Neural cell (in vitro differentiated cells): ENCODE measurements at regions not wholly inside any gene's neighbourhood (a gene's known extent, or its start where the extent isn't known, plus 50 kb on each side); places are given as distances from the start of the nearest gene placed in this dataset.
"Not testable (repeated sequence)": the region's sequence is repeated elsewhere in the genome, so short reads cannot be mapped to it uniquely, and the experiment has no call there.

ENCODE experiments used
- EP300 ChIP-seq: fragments of 450-650 bp; conservative IDR thresholded peaks from 2 replicates; pipeline ENCODE4 v1.6.1; 2014; ENCODE audit warnings: antibody characterized with exemption, mild to moderate bottlenecking, moderate library complexity; ENCODE audit not compliant: poor library complexity, severe bottlenecking
- EZH2 ChIP-seq: fragments of 200-600, 300-800 bp; shearing (Covaris generic), sonication (generic); IDR thresholded peaks from 2 replicates; pipeline ENCODE4 v1.6.1; 2014; ENCODE audit warnings: antibody characterized with exemption, low read length, borderline replicate concordance, mild to moderate bottlenecking; ENCODE audit not compliant: insufficient read depth, poor library complexity, severe bottlenecking
- MXI1 ChIP-seq: fragments of 450-650 bp; conservative IDR thresholded peaks from 2 replicates; pipeline ENCODE4 v1.6.1; 2014; ENCODE audit warnings: antibody characterized with exemption, mild to moderate bottlenecking; ENCODE audit not compliant: poor library complexity, severe bottlenecking
- POLR2AphosphoS5 ChIP-seq: IDR thresholded peaks from 2 replicates; pipeline ENCODE4 v1.6.1; 2012
- RAD21 ChIP-seq: fragments of 450-650 bp; conservative IDR thresholded peaks from 2 replicates; pipeline ENCODE4 v1.6.1; 2014; ENCODE audit warnings: antibody characterized with exemption, mild to moderate bottlenecking, moderate library complexity
- TF ChIP-seq, protein P1 (sequence below): fragments of 450-650 bp; IDR thresholded peaks from 2 replicates; pipeline ENCODE4 v1.5.1; 2014; ENCODE audit warnings: antibody characterized with exemption, mild to moderate bottlenecking, moderate library complexity; ENCODE audit not compliant: poor library complexity, severe bottlenecking

DNA sequence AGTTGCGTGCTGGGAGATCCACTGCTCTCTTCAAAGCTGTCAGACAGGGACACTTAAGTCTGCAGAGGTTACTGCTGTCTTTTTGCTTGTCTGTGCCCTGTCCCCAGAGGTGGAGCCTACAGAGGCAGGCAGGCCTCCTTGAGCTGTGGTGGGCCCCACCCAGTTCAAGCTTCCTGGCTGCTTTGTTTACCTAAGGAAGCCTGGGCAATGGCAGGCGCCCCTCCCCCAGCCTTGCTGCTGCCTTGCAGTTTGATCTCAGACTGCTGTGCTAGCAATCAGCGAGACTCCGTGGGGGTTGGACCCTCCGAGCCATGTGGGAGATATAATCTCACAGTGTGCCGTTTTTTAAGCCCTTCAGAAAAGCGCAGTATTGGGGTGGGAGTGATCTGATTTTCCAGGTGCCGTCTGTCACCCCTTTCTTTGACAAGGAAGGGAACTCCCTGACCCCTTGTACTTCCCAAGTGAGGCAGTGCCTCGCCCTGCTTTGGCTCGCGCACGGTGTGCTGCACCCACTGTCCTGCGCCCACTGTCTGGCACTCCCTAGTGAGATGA, 340.6 kb downstream of the PAX1 start:
- not testable (repeated sequence) for TF ChIP-seq EZH2, MXI1, POLR2AphosphoS5, RAD21, EP300
- TF ChIP-seq, protein P1, sequence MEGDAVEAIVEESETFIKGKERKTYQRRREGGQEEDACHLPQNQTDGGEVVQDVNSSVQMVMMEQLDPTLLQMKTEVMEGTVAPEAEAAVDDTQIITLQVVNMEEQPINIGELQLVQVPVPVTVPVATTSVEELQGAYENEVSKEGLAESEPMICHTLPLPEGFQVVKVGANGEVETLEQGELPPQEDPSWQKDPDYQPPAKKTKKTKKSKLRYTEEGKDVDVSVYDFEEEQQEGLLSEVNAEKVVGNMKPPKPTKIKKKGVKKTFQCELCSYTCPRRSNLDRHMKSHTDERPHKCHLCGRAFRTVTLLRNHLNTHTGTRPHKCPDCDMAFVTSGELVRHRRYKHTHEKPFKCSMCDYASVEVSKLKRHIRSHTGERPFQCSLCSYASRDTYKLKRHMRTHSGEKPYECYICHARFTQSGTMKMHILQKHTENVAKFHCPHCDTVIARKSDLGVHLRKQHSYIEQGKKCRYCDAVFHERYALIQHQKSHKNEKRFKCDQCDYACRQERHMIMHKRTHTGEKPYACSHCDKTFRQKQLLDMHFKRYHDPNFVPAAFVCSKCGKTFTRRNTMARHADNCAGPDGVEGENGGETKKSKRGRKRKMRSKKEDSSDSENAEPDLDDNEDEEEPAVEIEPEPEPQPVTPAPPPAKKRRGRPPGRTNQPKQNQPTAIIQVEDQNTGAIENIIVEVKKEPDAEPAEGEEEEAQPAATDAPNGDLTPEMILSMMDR: not testable (repeated sequence)
